ENCODE measurements at regions not wholly inside any gene's neighbourhood (a gene's known extent, or its start where the extent isn't known, plus 50 kb on each side); places are given as distances from the start of the nearest gene placed in this dataset.

GRCh38 chr2:12102679-12103078, 356.2 kb downstream of the LPIN1 start:
- intact Hi-C loops (cut with micrococcal nuclease; ENCODE audit: unreplicated experiment): no loop called here
- H3K9me2 ChIP-seq (ENCODE audit: insufficient read depth, low read length): no peaks in the 10 kb centered on the region
- H2AFZ ChIP-seq (ENCODE audit: low read length): no peak overlapping the region
- no peaks in the 10 kb centered on the region for H3K79me2 ChIP-seq (ENCODE audit: insufficient read depth, low read depth, low read length)
- H4K20me1 ChIP-seq (ENCODE audit: insufficient read depth, low read length): no peaks in the 10 kb centered on the region
- no TSS peak for BruUV-seq (replicated peaks)
- peaks cover 8% of the 10 kb centered on the region for H3K4me1 ChIP-seq (ENCODE audit: insufficient read depth, low read length, poor library complexity, severe bottlenecking)
- CTCF ChIA-PET (ENCODE audit: unreplicated experiment): no interaction called here
- no peaks in the 10 kb centered on the region for H3K9me3 ChIP-seq (ENCODE audit: low read length)
- H3K27ac ChIP-seq (ENCODE audit: low read depth, low read length, poor library complexity, severe bottlenecking): no peak overlapping the region
- H3K36me3 ChIP-seq (ENCODE audit: insufficient read depth, low read length): no peaks in the 10 kb centered on the region
- POLR2A ChIA-PET: interaction anchor here (0.7 kb wide), 1 partner anchor 59 kb away, joined by 3 read pairs; no protein-coding TSS in a partner anchor
- no peak overlapping the region for H3K4me2 ChIP-seq (ENCODE audit: low read length)
- DNase-seq (ENCODE audit: low spot score): no peak
- no peak for TF ChIP-seq EZH2phosphoT487 (IDR thresholded peaks at IDR 0.05; ENCODE audit: borderline replicate concordance, low read depth, low read length)
- TF ChIP-seq CTCF (conservative IDR thresholded peaks at IDR 0.05; ENCODE audit: low read length): no peak
- no peak overlapping the region for H3K4me3 ChIP-seq (ENCODE audit: low read depth, low read length, poor library complexity, severe bottlenecking)

- ChIA-PET CTCF (ENCODE audit: unreplicated experiment) (no interaction called here), POLR2A (interaction anchor here (0.6 to 1.1 kb wide), 3 partner anchors 10 to 703 kb away, joined by 3 to 6 read pairs (median 4); no protein-coding TSS in a partner anchor)
- Histone ChIP-seq H3K4me3 (ENCODE audit: low read depth, low read length, poor library complexity, severe bottlenecking) (no peak overlapping the region), H3K9me3 (ENCODE audit: low read length) (no peaks in the 10 kb centered on the region), H3K36me3 (ENCODE audit: insufficient read depth, low read length) (no peaks in the 10 kb centered on the region), H3K9me2 (ENCODE audit: insufficient read depth, low read length) (no peaks in the 10 kb centered on the region), H3K4me1 (ENCODE audit: insufficient read depth, low read length, poor library complexity, severe bottlenecking) (no peaks in the 10 kb centered on the region), H3K4me2 (ENCODE audit: low read length) (no peak overlapping the region), H4K20me1 (ENCODE audit: insufficient read depth, low read length) (no peaks in the 10 kb centered on the region), H3K27ac (ENCODE audit: low read depth, low read length, poor library complexity, severe bottlenecking) (no peak overlapping the region), H3K79me2 (ENCODE audit: insufficient read depth, low read depth, low read length) (no peaks in the 10 kb centered on the region), H2AFZ (ENCODE audit: low read length) (no peak overlapping the region)
- intact Hi-C loops (cut with micrococcal nuclease; ENCODE audit: unreplicated experiment): no loop called here
- DNase-seq (ENCODE audit: low spot score): no peak
- no peak for TF ChIP-seq CTCF (conservative IDR thresholded peaks at IDR 0.05; ENCODE audit: low read length)
- TF ChIP-seq EZH2phosphoT487 (IDR thresholded peaks at IDR 0.05; ENCODE audit: borderline replicate concordance, low read depth, low read length): no peak
- no TSS peak for BruUV-seq (replicated peaks)
Observed at GRCh38 chr2:12105180-12105579, 358.7 kb downstream of the LPIN1 start.

- DNase-seq (ENCODE audit: low spot score): no peak
- H3K36me3 ChIP-seq (ENCODE audit: insufficient read depth, low read length): no peaks in the 10 kb centered on the region
- H3K4me2 ChIP-seq (ENCODE audit: low read length): peak overlapping the region; percentile 14; the same call in 1 of the 2 replicates
- no TSS peak for BruUV-seq (replicated peaks)
- CTCF ChIA-PET (ENCODE audit: unreplicated experiment): no interaction called here
- no peak overlapping the region for H3K4me3 ChIP-seq (ENCODE audit: low read depth, low read length, poor library complexity, severe bottlenecking)
- H3K79me2 ChIP-seq (ENCODE audit: insufficient read depth, low read depth, low read length): no peaks in the 10 kb centered on the region
- no peaks in the 10 kb centered on the region for H4K20me1 ChIP-seq (ENCODE audit: insufficient read depth, low read length)
- no peaks in the 10 kb centered on the region for H3K4me1 ChIP-seq (ENCODE audit: insufficient read depth, low read length, poor library complexity, severe bottlenecking)
- H3K27ac ChIP-seq (ENCODE audit: low read depth, low read length, poor library complexity, severe bottlenecking): no peak overlapping the region
- POLR2A ChIA-PET: interaction anchor here (0.7 to 2.7 kb wide), 7 partner anchors 9 to 61 kb away, joined by 3 to 14 read pairs (median 3); no protein-coding TSS in a partner anchor
- TF ChIP-seq CTCF (conservative IDR thresholded peaks at IDR 0.05; ENCODE audit: low read length) (no peak), EZH2phosphoT487 (IDR thresholded peaks at IDR 0.05; ENCODE audit: borderline replicate concordance, low read depth, low read length) (no peak)
- H3K9me2 ChIP-seq (ENCODE audit: insufficient read depth, low read length): no peaks in the 10 kb centered on the region
- intact Hi-C loops (cut with micrococcal nuclease; ENCODE audit: unreplicated experiment): no loop called here
- H3K9me3 ChIP-seq (ENCODE audit: low read length): no peaks in the 10 kb centered on the region
- H2AFZ ChIP-seq (ENCODE audit: low read length): no peak overlapping the region
Observed at GRCh38 chr2:12106440-12107080, 360.1 kb downstream of the LPIN1 start.
